Activated naive CD8-positive, alpha-beta T cell treated with anti-CD3 and anti-CD28 coated beads, Interleukin-2, amount 50 U/mL, for 24 hours (primary cell): ENCODE measurements at regions not wholly inside any gene's neighbourhood (a gene's known extent, or its start where the extent isn't known, plus 50 kb on each side); places are given as distances from the start of the nearest gene placed in this dataset.

Experiments
- ATAC-seq: fragments of 150-1000 bp; cut with Tn5 transposase; one replicate; pipeline ENCODE4 v1.10.0; 2021
- DNase-seq: peaks from one replicate; pipeline ENCODE4 v3.0.0; 2021
- H3K27ac Mint-ChIP-seq: one replicate; pipeline ENCODE4 v1.8.0; 2021; ENCODE audit warnings: mild to moderate bottlenecking, mixed read lengths
- H3K27me3 Mint-ChIP-seq: one replicate; pipeline ENCODE4 v1.8.0; 2021; ENCODE audit warnings: mixed read lengths
- H3K36me3 Mint-ChIP-seq: one replicate; pipeline ENCODE4 v1.8.0; 2021; ENCODE audit warnings: low read depth, mixed read lengths
- H3K4me1 Mint-ChIP-seq: one replicate; pipeline ENCODE4 v1.8.0; 2021; ENCODE audit warnings: mixed read lengths
- H3K4me3 Mint-ChIP-seq: one replicate; pipeline ENCODE4 v1.8.0; 2021; ENCODE audit warnings: mild to moderate bottlenecking, moderate library complexity, mixed read lengths
- H3K9me3 Mint-ChIP-seq: one replicate; pipeline ENCODE4 v1.8.0; 2021; ENCODE audit warnings: mixed read lengths

DNA sequence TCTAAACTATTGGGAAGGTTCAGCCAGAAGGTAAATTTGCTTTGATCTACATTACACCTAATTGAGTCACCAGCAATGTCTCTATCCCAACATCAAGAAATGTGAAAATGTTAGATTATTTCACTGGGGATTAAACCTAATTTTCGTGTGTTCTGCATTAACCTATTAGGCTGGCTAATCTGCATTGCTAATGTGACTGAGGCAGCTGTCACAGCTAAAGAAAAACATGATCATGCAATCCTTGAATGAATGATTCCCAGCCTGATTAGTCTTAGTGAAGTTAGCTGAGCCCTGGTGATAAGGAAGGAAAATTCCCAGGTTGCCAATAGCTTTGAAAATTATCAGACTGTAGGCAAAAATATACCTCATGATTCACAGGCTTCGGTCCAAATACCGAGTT lies 135.3 kb downstream of the LINC00237 start:
- no peak for DNase-seq
- no peaks in the 10 kb centered on the region for H3K4me1 Mint-ChIP-seq
- ATAC-seq, result no peak
- H3K36me3 Mint-ChIP-seq, result no peaks in the 10 kb centered on the region
- H3K4me3 Mint-ChIP-seq, result no peak overlapping the region
- peaks cover 7% of the 10 kb centered on the region for H3K27me3 Mint-ChIP-seq
- no peaks in the 10 kb centered on the region for H3K9me3 Mint-ChIP-seq
- no peak overlapping the region for H3K27ac Mint-ChIP-seq

DNA sequence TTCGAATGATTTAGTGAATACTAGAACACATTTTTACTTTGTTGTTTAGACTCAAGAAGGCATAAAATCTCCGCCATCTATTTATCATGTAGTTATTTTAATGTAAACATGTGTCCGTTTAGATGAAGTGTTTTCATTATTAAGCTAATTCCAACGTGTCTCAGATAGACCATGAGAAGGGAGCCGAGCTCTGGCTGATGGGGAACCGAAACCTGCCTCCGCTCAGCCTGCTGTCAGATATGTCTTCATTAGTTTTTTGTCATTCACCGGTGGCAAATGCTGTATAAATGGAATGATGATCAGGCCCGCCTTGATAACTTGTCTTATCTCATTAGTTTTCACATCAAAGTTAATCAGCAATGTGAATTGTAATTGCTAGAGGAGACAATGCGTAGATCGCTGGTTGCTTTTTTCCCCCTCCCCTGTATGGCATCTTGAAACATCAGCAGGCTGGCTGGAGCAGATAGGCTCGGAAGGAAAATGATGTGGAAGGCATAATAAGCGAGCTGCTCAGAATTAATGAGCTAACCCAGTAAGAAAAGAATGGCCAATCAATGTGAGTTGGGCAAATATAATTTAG lies 136.4 kb downstream of the LINC00237 start:
- H3K4me3 Mint-ChIP-seq, result no peak overlapping the region
- peaks cover 9% of the 10 kb centered on the region for H3K27me3 Mint-ChIP-seq
- H3K27ac Mint-ChIP-seq, result no peak overlapping the region
- no peaks in the 10 kb centered on the region for H3K36me3 Mint-ChIP-seq
- no peak for ATAC-seq
- DNase-seq, result no peak
- no peaks in the 10 kb centered on the region for H3K4me1 Mint-ChIP-seq
- H3K9me3 Mint-ChIP-seq, result no peaks in the 10 kb centered on the region

DNA sequence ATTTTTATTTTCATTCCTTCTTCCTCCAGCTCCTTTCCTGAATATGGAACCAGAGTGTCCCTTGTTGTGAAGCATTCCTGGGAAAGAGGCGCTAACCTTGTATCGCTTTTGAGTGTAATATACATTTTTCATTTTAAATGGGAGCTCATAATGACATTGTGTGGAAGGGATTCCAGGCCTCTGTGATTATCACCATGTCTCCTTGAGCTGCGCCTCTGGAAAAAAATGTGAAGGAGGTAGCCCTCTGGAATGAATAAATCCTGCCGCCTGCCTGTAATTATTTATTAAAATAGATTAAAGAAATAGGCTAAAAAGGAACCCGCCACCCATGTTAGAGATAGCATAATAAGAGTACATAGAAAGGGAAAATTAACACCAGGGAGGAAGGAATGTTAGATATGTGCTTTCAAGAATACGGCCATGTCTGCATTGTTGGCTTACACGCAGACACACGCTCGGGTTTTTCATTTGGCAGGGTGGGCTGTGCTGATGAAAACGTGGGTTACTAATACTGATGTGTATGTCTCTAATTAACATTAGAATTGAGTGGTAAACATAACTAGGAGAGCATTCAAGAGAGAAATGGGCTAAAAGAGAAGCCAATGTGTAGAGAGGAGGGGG lies 138.5 kb downstream of the LINC00237 start:
- Mint-ChIP-seq H3K27me3 (peaks cover 11% of the 10 kb centered on the region), H3K27ac (no peak overlapping the region), H3K4me1 (no peaks in the 10 kb centered on the region), H3K36me3 (no peaks in the 10 kb centered on the region), H3K4me3 (no peak overlapping the region), H3K9me3 (no peaks in the 10 kb centered on the region)
- ATAC-seq (no peak), DNase-seq (no peak)

DNA sequence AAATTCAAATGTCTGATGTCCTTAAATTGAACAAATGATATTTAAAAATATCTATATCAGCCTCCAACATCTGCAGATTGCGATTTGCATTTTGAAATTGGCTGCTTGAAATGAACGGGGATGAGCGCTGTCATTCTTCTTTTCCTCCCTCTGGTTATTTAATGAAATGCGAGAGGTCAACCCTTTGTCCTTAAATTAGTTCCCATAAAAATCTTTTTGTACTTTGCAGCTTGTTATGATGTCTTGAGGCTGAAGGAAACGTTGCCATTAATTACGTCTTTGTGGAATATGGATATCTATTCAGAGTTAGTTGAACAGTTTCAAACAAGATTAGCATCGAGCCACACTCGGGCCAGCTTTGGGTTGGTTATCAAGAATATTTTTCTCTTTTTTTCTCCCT lies 140.0 kb downstream of the LINC00237 start:
- Mint-ChIP-seq H3K9me3 (no peaks in the 10 kb centered on the region), H3K27ac (no peak overlapping the region), H3K4me1 (no peaks in the 10 kb centered on the region), H3K27me3 (peaks cover 11% of the 10 kb centered on the region), H3K36me3 (no peaks in the 10 kb centered on the region), H3K4me3 (no peak overlapping the region)
- DNase-seq (no peak), ATAC-seq (no peak)

DNA sequence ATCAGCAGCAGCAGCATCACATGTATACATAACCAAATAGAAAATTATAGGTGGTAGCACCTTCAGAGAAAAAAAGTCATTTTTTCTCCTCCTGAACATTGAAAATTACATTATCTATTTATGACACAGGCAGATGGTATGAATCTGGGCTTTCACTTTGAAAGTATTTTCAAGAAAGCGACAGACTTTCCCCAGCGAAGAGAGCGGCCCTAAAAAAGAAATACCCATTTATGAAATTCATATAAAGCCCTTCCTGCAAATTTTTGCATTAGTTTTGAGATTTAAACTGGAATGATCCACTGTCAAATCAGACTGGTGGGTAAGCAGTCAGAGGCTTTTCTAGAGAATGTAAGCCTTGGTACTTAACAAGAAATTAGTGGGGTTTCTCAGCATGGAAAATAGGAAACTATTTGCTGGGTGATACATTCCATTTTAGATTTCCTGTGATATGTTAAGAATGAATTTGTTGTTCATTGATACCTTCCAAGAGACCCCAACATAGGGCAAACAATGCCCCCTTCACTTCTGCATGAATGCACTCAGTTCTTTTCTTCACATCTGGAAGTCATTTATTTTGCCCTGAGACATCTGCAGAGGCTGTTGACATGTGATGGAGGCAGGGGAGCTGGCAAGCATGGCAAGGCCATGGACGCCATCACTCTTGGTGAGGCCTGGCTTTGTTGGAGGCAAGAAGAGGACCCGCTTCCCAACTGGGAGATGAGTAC lies 147.0 kb downstream of the LINC00237 start:
- ATAC-seq, result no peak
- Mint-ChIP-seq H3K4me1 (no peaks in the 10 kb centered on the region), H3K9me3 (no peaks in the 10 kb centered on the region), H3K36me3 (no peaks in the 10 kb centered on the region), H3K27ac (no peak overlapping the region), H3K4me3 (no peak overlapping the region), H3K27me3 (peaks cover under 1% of the 10 kb centered on the region)
- no peak for DNase-seq

DNA sequence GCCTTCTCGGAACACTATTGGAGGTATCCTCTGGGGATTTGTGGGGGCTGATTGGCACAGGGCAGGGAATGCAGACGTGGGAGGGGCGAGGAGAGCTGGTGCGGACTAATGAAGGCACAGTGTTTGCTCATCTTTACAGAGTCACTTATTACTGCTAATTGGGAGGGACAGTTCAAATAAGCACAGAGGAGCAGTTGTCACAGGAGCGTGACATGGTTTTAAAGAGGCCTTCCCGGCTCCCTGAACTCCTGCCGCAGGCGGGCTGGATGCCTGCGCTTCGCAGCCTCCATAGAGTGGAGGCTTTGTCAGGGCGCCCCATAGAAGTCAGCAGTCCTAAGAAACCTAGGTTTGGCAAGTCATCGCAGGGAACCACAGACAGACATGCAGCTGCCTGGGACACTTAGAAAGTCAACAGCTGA lies 149.6 kb downstream of the LINC00237 start:
- Mint-ChIP-seq H3K36me3 (no peaks in the 10 kb centered on the region), H3K9me3 (no peaks in the 10 kb centered on the region), H3K4me1 (no peaks in the 10 kb centered on the region), H3K27ac (no peak overlapping the region), H3K4me3 (no peak overlapping the region), H3K27me3 (peaks cover 2% of the 10 kb centered on the region)
- ATAC-seq (no peak), DNase-seq (no peak)

DNA sequence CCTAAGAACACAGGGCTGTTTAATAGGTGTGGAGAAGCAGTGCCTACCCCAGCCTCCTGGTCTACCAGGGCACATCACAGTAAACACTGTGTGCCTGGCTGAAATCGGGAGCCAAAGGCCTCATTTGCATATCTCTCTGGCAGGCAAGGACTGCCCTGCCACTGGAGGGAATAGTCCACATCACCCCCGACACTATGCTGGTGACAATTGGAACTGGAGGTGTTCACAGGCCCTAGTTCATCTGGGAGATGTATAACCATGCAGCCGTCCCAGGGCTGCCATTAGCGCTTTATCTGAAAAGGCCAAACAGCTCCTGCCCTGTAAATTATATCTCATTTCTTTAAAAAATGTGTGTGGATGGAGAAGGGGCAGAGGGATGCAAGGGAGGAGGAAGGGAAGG lies 150.3 kb downstream of the LINC00237 start:
- Mint-ChIP-seq H3K27ac (no peak overlapping the region), H3K27me3 (peaks cover 4% of the 10 kb centered on the region), H3K4me1 (no peaks in the 10 kb centered on the region), H3K9me3 (no peaks in the 10 kb centered on the region), H3K36me3 (no peaks in the 10 kb centered on the region), H3K4me3 (no peak overlapping the region)
- ATAC-seq (no peak), DNase-seq (no peak)

DNA sequence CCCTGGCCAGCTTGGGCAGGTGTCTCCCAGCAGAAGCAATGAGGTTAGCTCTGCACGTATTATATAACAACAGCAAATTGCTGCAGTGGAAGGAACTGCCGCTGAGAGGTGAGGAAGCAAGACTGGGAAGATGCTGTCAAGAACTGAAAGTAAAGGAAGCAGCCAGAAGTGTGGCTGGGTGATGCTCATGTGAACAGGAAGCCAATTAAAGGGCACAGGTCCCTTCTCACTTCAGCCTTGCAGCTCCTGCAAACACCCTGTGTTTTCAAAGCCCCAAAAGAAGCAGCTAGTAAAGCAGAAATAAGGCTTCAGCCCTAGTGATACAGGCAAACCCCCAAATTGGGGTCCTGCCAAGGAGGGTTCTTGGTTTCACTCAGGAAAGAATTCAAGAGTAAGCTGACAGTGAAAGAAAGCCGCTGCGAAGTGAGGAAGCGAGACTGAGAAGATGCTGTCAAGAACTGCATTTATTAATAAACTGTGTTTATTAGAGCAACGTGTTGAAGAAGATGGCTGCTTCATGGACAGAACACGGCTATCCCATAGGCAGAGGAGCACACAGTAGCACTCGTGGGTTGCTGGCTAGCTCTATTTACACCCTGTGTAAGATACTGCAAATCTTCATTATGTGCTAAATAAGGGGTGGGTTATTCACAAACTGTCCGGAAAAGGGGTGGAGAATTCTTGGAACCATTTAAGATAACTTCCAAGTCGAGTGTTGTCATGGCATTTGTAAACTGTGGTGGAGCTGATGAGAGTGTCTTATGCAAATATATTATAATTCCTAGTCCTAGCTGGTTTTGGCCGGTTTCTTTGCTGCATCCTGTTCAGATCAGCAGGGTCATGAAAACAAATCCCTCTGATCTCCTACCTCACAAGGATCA lies 152.2 kb downstream of the LINC00237 start:
- Mint-ChIP-seq H3K9me3 (no peaks in the 10 kb centered on the region), H3K36me3 (no peaks in the 10 kb centered on the region), H3K27ac (no peak overlapping the region), H3K27me3 (peaks cover 4% of the 10 kb centered on the region), H3K4me1 (no peaks in the 10 kb centered on the region), H3K4me3 (no peak overlapping the region)
- no peak for DNase-seq
- no peak for ATAC-seq

DNA sequence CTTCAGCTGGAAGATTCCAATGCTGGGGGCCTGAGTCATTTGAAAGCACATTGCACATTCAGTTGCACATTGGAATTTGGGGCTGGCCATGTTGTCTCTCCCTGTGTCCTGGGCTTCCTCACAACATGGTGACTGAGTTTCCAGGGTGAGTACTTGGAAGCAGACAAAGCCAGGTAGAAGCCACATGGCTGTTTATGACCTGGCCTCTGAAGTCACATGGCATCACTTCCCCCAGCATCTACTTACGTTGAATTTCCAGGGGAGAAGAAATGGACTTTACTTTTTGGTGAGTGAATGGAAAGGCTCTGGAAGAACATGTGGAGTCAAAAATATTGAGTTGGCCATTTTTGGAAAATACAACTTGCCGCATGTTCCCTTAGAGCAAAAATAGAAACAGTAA lies 155.5 kb downstream of the LINC00237 start:
- H3K4me3 Mint-ChIP-seq, result no peak overlapping the region
- ATAC-seq (no peak), DNase-seq (no peak)
- H3K4me1 Mint-ChIP-seq, result no peaks in the 10 kb centered on the region
- H3K27me3 Mint-ChIP-seq, result peaks cover 6% of the 10 kb centered on the region
- no peak overlapping the region for H3K27ac Mint-ChIP-seq
- H3K36me3 Mint-ChIP-seq, result no peaks in the 10 kb centered on the region
- H3K9me3 Mint-ChIP-seq, result no peaks in the 10 kb centered on the region

DNA sequence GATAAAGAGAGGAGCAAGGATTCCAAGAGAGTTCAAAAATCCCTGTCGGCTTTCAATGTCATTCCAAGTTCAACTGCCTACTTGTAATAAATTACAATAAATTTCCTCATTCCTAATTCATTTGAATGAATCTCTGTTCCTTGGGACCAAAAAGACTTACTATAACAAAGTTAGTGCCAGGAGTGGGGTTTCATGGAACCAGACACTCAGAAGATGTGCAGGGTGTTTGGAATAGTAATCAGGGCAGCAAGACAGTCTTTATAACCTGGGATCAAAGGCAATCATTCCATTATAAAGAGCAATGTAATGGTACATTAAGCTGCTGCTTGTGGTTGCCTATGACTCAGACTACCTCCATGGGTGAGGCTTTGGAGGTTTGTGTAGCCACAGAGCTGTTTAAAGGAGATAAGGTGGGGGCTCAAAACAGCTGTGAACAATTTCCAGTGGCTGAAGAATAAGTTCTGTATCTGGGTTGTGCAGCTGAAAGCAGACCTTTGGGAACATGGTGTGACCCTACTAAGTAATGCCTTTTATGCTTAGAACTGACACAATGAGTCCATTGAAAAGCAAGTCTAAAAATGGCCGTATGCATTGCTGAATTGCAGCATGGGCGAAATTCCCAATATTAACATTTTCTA lies 159.9 kb downstream of the LINC00237 start:
- H3K4me1 Mint-ChIP-seq, result no peaks in the 10 kb centered on the region
- H3K36me3 Mint-ChIP-seq, result no peaks in the 10 kb centered on the region
- H3K4me3 Mint-ChIP-seq, result no peak overlapping the region
- peaks cover 6% of the 10 kb centered on the region for H3K27me3 Mint-ChIP-seq
- DNase-seq (no peak), ATAC-seq (no peak)
- H3K9me3 Mint-ChIP-seq, result peaks cover 5% of the 10 kb centered on the region
- no peak overlapping the region for H3K27ac Mint-ChIP-seq

DNA sequence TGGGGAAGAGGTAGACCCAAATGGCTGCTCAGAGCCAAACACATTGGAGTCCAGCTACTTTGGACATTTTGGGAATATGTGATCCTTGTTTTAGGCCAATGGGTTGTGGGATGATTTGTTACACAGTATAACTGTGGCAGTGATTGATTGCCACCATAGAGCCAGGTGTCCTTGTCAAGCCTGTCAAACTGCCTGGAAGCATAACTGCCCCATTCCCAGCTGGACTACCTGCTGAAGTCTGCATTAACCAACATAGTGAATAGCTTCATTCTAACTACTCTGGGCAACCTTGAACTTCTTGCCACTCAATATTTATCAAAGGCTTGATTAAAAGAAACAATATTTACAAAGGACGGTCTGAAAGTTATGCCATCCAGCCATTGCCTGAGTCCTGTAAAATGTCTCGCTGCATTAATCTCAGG lies 164.7 kb downstream of the LINC00237 start:
- peaks cover 7% of the 10 kb centered on the region for H3K27me3 Mint-ChIP-seq
- peaks cover 5% of the 10 kb centered on the region for H3K9me3 Mint-ChIP-seq
- ATAC-seq, result no peak

DNA sequence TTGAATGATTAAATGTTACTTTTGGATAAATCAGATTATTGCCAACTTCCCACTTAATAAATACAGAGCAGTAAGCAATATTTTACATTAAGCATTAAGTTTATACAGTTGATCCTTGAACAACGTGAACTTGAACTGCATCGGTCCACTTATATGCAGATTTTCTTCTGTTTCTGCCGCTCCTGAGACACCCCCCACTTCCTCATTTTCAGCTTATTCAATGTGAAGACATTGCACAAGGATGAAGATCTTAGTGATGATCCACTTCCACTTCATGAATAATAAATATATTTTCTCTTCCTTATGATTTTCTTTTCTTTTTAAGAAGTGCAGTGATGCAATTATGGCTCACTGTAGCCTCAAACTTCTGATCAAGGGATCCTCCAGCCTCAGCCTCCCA lies 167.2 kb downstream of the LINC00237 start:
- no peak for ATAC-seq
- Mint-ChIP-seq H3K36me3 (no peaks in the 10 kb centered on the region), H3K9me3 (no peaks in the 10 kb centered on the region), H3K27me3 (peaks cover 3% of the 10 kb centered on the region), H3K27ac (no peak overlapping the region), H3K4me1 (no peaks in the 10 kb centered on the region), H3K4me3 (no peak overlapping the region)
- DNase-seq, result no peak

More for the DNA sequence above, 164.7 kb downstream of the LINC00237 start:
- H3K36me3 Mint-ChIP-seq, result no peaks in the 10 kb centered on the region
- no peak for DNase-seq
- no peak overlapping the region for H3K27ac Mint-ChIP-seq
- no peak overlapping the region for H3K4me3 Mint-ChIP-seq
- no peaks in the 10 kb centered on the region for H3K4me1 Mint-ChIP-seq

DNA sequence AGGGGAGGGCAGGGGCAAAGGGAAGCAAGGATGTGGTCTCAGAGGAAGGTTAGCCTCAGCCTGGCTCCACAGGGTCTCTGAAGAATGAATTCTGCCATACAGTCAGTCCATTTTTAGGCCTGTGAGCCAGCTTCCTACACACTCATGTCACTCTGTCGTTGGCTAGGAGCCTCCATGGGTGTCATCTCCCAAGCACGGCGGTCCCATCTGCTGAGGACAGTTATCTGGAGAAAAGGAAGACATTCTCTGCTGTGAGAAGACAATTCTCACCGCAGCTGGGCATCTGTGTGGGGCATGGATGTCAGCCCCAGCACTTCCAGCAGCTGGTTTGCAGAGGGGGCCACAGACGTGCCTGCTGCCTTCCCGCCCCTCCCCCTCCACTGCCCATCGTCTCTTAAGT lies 167.6 kb downstream of the LINC00237 start:
- Mint-ChIP-seq H3K27ac (no peak overlapping the region), H3K27me3 (peaks cover 3% of the 10 kb centered on the region), H3K4me3 (no peak overlapping the region), H3K36me3 (no peaks in the 10 kb centered on the region), H3K9me3 (no peaks in the 10 kb centered on the region), H3K4me1 (no peaks in the 10 kb centered on the region)
- ATAC-seq (no peak), DNase-seq (no peak)

DNA sequence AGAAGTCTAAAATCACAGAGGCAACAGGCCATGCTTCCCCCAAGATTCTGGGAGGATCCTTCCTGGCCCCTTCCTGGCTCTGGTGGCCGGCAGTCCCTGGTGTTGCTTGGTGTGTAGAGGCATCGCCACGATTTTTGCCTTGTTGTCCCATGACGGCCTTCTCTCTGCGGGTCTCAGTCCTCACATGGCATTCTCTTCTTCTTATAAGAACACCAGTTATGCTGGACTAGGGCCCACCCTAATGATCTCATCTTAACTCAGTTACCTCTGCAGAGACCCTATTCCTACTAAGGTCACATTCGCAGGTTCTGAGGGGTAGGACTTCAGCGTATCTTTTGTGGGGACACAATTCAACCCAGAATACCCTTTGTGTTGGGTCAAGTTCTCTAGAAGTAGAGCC lies 168.0 kb downstream of the LINC00237 start:
- Mint-ChIP-seq H3K4me3 (no peak overlapping the region), H3K27ac (no peak overlapping the region), H3K36me3 (no peaks in the 10 kb centered on the region), H3K27me3 (peaks cover 3% of the 10 kb centered on the region), H3K9me3 (no peaks in the 10 kb centered on the region), H3K4me1 (no peaks in the 10 kb centered on the region)
- ATAC-seq, result no peak
- no peak for DNase-seq
